Gastroesophageal sphincter (tissue), 3 donors: ENCODE measurements at regions not wholly inside any gene's neighbourhood (a gene's known extent, or its start where the extent isn't known, plus 50 kb on each side); places are given as distances from the start of the nearest gene placed in this dataset.

Experiments used
- POLR2A ChIP-seq, 2 donors: fragments of 450-650 bp; IDR thresholded peaks; one replicate each; pipeline ENCODE4 v1.6.1; 2017; ENCODE audit warnings: antibody characterized with exemption in 2 of 2, mild to moderate bottlenecking in 2 of 2, moderate library complexity in 1 of 2
- POLR2AphosphoS5 ChIP-seq: sonication (generic); formaldehyde crosslinking; IDR thresholded peaks from one replicate; pipeline ENCODE4 v1.6.1; 2017; ENCODE audit warnings: antibody characterized with exemption
- TF ChIP-seq, protein P1 (sequence below), 4 experiments: fragments of 200-600 bp in 2 of 4; fragments of 450-650 bp in 2 of 4; sonication (generic) in 1 of 4; IDR thresholded peaks; one replicate each; pipeline ENCODE4 v1.5.1; 2017 to 2019; ENCODE audit warnings: antibody characterized with exemption in 4 of 4, mild to moderate bottlenecking in 2 of 4, moderate library complexity in 2 of 4

GRCh38 chrX:555725-556666 is 74.6 kb upstream of the SHOX start:
- TF ChIP-seq POLR2A (IDR thresholded peaks at IDR 0.05), result no peak
- TF ChIP-seq, protein P1, sequence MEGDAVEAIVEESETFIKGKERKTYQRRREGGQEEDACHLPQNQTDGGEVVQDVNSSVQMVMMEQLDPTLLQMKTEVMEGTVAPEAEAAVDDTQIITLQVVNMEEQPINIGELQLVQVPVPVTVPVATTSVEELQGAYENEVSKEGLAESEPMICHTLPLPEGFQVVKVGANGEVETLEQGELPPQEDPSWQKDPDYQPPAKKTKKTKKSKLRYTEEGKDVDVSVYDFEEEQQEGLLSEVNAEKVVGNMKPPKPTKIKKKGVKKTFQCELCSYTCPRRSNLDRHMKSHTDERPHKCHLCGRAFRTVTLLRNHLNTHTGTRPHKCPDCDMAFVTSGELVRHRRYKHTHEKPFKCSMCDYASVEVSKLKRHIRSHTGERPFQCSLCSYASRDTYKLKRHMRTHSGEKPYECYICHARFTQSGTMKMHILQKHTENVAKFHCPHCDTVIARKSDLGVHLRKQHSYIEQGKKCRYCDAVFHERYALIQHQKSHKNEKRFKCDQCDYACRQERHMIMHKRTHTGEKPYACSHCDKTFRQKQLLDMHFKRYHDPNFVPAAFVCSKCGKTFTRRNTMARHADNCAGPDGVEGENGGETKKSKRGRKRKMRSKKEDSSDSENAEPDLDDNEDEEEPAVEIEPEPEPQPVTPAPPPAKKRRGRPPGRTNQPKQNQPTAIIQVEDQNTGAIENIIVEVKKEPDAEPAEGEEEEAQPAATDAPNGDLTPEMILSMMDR (IDR thresholded peaks at IDR 0.05), result no peak
- no peak for TF ChIP-seq POLR2AphosphoS5
